ENCODE measurements at regions not wholly inside any gene's neighbourhood (a gene's known extent, or its start where the extent isn't known, plus 50 kb on each side); places are given as distances from the start of the nearest gene placed in this dataset.
"Not testable (repeated sequence)": the region's sequence is repeated elsewhere in the genome, so short reads cannot be mapped to it uniquely, and the experiment has no call there.

DNA sequence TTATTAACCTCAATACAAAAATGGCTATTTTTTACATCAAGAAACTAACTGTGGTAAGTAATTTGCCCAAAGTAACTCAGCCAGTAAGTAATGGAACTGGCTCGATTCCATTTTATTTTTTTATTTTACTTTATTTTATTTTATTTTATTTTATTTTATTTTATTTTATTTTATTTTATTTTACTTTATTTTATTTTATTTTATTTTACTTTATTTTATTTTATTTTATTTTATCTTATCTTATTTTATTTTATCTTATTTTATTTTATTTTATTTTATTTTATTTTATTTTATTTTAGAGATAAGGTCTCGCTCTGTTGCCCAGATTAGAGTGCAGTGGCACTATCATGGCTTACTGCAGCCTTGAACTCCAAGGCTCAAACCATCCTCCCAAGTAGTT, 516.3 kb upstream of the API5 start:
- TF ChIP-seq, protein P1, sequence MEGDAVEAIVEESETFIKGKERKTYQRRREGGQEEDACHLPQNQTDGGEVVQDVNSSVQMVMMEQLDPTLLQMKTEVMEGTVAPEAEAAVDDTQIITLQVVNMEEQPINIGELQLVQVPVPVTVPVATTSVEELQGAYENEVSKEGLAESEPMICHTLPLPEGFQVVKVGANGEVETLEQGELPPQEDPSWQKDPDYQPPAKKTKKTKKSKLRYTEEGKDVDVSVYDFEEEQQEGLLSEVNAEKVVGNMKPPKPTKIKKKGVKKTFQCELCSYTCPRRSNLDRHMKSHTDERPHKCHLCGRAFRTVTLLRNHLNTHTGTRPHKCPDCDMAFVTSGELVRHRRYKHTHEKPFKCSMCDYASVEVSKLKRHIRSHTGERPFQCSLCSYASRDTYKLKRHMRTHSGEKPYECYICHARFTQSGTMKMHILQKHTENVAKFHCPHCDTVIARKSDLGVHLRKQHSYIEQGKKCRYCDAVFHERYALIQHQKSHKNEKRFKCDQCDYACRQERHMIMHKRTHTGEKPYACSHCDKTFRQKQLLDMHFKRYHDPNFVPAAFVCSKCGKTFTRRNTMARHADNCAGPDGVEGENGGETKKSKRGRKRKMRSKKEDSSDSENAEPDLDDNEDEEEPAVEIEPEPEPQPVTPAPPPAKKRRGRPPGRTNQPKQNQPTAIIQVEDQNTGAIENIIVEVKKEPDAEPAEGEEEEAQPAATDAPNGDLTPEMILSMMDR (IDR thresholded peaks at IDR 0.05; ENCODE audit: extremely low read depth in 1 of 2, insufficient read depth in 1 of 2, low read depth in 1 of 2, low read length in 2 of 2): not testable (repeated sequence)
- not testable (repeated sequence) for TF ChIP-seq POLR2A (IDR thresholded peaks at IDR 0.05; ENCODE audit: low read depth, low read length); MYC (IDR thresholded peaks at IDR 0.05; ENCODE audit: low read depth, low read length); EZH2 (IDR thresholded peaks at IDR 0.05; ENCODE audit: borderline replicate concordance, low read depth, low read length, severe bottlenecking); GATA2 (IDR thresholded peaks at IDR 0.05; ENCODE audit: insufficient read depth, insufficient read length, low read depth, low read length)

Data from endothelial cell of umbilical vein (primary cell).